Sigmoid colon (tissue), 4 donors: ENCODE measurements at regions not wholly inside any gene's neighbourhood (a gene's known extent, or its start where the extent isn't known, plus 50 kb on each side); places are given as distances from the start of the nearest gene placed in this dataset.

ENCODE experiments used
- CTCF ChIP-seq, 4 experiments: fragments of 450-650 bp in 3 of 4; fragments of 200-600 bp in 1 of 4; IDR thresholded peaks; one replicate each; pipeline ENCODE4 v1.5.1; 2016 to 2019; ENCODE audit warnings: antibody characterized with exemption in 4 of 4, mild to moderate bottlenecking in 3 of 4, moderate library complexity in 2 of 4
- EP300 ChIP-seq, 4 donors: sonication (generic); formaldehyde crosslinking; IDR thresholded peaks; one replicate each; pipeline ENCODE4 v1.6.1; 2017; ENCODE audit warnings: antibody characterized with exemption in 4 of 4
- POLR2A ChIP-seq, 2 donors: fragments of 450-650 bp; IDR thresholded peaks; one replicate each; pipeline ENCODE4 v1.6.1; 2016; ENCODE audit warnings: antibody characterized with exemption in 2 of 2, mild to moderate bottlenecking in 2 of 2, moderate library complexity in 2 of 2
- POLR2AphosphoS5 ChIP-seq, 4 donors: sonication (generic); formaldehyde crosslinking; IDR thresholded peaks; one replicate each; pipeline ENCODE4 v1.6.1; 2017; ENCODE audit warnings: antibody characterized with exemption in 4 of 4

- no peak for TF ChIP-seq POLR2A (IDR thresholded peaks at IDR 0.05)
- TF ChIP-seq CTCF (IDR thresholded peaks at IDR 0.05) = no peak
- no peak for TF ChIP-seq EP300 (IDR thresholded peaks at IDR 0.05)
- no peak for TF ChIP-seq POLR2AphosphoS5 (IDR thresholded peaks at IDR 0.05)
These were observed 467.0 kb downstream of the NSUN3 start for GRCh38 chr3:94529816-94530215.
